Fibroblast of pulmonary artery (primary cell): ENCODE measurements at regions not wholly inside any gene's neighbourhood (a gene's known extent, or its start where the extent isn't known, plus 50 kb on each side); places are given as distances from the start of the nearest gene placed in this dataset.

ENCODE experiments used
- DNase-seq: peaks from one replicate; pipeline ENCODE4 v3.0.0-alpha.2; 2010; ENCODE audit warnings: low read depth
- H3K4me3 ChIP-seq: replicated peaks from 2 replicates; pipeline ENCODE4 v1.5.1; 2011; ENCODE audit warnings: low read depth, mild to moderate bottlenecking, control low read depth, low read length, moderate library complexity
- TF ChIP-seq, protein P1 (sequence below): IDR thresholded peaks from 2 replicates; pipeline ENCODE4 v1.5.1; 2011; ENCODE audit warnings: mild to moderate bottlenecking, control low read depth, low read length, inconsistent platforms; ENCODE audit errors: missing control alignments

GRCh38 chr12:42666671-42667243 is 77.2 kb upstream of the PRICKLE1 start:
- TF ChIP-seq, protein P1, sequence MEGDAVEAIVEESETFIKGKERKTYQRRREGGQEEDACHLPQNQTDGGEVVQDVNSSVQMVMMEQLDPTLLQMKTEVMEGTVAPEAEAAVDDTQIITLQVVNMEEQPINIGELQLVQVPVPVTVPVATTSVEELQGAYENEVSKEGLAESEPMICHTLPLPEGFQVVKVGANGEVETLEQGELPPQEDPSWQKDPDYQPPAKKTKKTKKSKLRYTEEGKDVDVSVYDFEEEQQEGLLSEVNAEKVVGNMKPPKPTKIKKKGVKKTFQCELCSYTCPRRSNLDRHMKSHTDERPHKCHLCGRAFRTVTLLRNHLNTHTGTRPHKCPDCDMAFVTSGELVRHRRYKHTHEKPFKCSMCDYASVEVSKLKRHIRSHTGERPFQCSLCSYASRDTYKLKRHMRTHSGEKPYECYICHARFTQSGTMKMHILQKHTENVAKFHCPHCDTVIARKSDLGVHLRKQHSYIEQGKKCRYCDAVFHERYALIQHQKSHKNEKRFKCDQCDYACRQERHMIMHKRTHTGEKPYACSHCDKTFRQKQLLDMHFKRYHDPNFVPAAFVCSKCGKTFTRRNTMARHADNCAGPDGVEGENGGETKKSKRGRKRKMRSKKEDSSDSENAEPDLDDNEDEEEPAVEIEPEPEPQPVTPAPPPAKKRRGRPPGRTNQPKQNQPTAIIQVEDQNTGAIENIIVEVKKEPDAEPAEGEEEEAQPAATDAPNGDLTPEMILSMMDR = no peak
- H3K4me3 ChIP-seq = no peak overlapping the region
- DNase-seq = no peak

- TF ChIP-seq, protein P1 = no peak
- no peak overlapping the region for H3K4me3 ChIP-seq
- DNase-seq = no peak
Observed at GRCh38 chr12:42663621-42664020, 74.1 kb upstream of the PRICKLE1 start.

- TF ChIP-seq, protein P1 = no peak
- no peak overlapping the region for H3K4me3 ChIP-seq
- no peak for DNase-seq
Observed at GRCh38 chr12:42660968-42661937, 71.7 kb upstream of the PRICKLE1 start.

- DNase-seq = no peak
- TF ChIP-seq, protein P1 = no peak
- no peak overlapping the region for H3K4me3 ChIP-seq
Observed at GRCh38 chr12:42660117-42660516, 70.6 kb upstream of the PRICKLE1 start.

DNA sequence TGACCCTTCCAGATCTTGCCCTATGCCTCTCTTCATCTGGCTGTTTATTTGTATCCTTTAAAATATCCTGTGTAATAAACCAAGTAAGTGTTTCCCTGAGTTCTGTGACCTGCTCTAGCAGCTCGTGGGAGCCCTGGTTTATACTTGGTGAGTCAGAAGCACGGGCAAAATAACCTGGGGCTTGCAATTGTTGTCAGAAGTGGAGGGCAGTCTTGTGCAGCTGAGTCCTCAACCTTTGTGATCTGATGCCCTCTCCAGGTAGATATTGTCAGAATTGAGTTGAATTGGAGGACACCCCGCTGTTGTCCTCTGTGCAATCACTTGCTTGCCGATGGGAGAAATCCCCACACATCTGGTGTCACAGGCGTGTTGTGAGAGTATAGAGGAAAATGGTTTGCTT is 62.5 kb upstream of the PRICKLE1 start:
- no peak overlapping the region for H3K4me3 ChIP-seq
- TF ChIP-seq, protein P1 = no peak
- no peak for DNase-seq

DNA sequence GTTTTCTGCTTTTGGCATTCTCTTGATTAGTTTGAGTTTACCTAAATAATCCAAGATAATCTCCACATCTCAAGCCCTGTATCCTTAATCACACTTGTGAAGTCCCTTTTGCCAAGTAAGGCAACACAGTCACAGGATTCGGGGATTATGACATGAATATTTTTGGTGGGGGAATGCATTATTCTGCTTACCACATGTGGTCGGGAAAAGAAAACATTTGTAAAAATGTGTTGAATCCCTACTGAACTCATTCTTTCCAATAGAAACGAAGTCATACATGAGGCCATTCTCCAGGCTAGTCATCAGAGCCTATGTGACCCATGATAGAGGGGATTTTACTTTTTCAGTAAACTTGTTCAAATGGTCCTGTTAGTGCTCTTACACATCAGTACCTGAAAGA is 58.5 kb upstream of the PRICKLE1 start:
- no peak for DNase-seq
- no peak overlapping the region for H3K4me3 ChIP-seq
- TF ChIP-seq, protein P1 = no peak
